WTC11 (cell line): ENCODE measurements at regions not wholly inside any gene's neighbourhood (a gene's known extent, or its start where the extent isn't known, plus 50 kb on each side); places are given as distances from the start of the nearest gene placed in this dataset.

Experiments used
- ATF6 ChIP-seq: sonication (generic); formaldehyde crosslinking; IDR thresholded peaks from 2 replicates; pipeline ENCODE4 v1.8.1; 2023; ENCODE audit warnings: mild to moderate bottlenecking, missing genetic modification reagents
- CTCF ChIP-seq: fragments of 200-600 bp; IDR thresholded peaks from 2 replicates; pipeline ENCODE4 v1.8.0; 2022; ENCODE audit warnings: antibody characterized with exemption
- E2F5 ChIP-seq: sonication (generic); formaldehyde crosslinking; IDR thresholded peaks from 2 replicates; pipeline ENCODE4 v1.8.1; 2022; ENCODE audit warnings: mild to moderate bottlenecking, moderate library complexity, missing genetic modification reagents
- ESRRA ChIP-seq: sonication (generic); formaldehyde crosslinking; IDR thresholded peaks from 2 replicates; pipeline ENCODE4 v1.8.1; 2022; ENCODE audit warnings: mild to moderate bottlenecking, missing genetic modification reagents, borderline replicate concordance
- FOXP1 ChIP-seq: sonication (generic); formaldehyde crosslinking; IDR thresholded peaks from 2 replicates; pipeline ENCODE4 v1.8.0; 2022; ENCODE audit warnings: missing genetic modification reagents, mild to moderate bottlenecking, moderate library complexity, borderline replicate concordance
- GRHL2 ChIP-seq: fragments of 250-450 bp; sonication (Bioruptor Pico); IDR thresholded peaks from 2 replicates; pipeline ENCODE4 v1.8.0; 2022; ENCODE audit warnings: mild to moderate bottlenecking, moderate library complexity; ENCODE audit not compliant: insufficient replicate concordance, severe bottlenecking
- NFYB ChIP-seq: sonication (generic); formaldehyde crosslinking; conservative IDR thresholded peaks from 2 replicates; pipeline ENCODE4 v1.8.0; 2022; ENCODE audit warnings: low read depth, missing genetic modification reagents
- NR1H2 ChIP-seq: sonication (generic); formaldehyde crosslinking; IDR thresholded peaks from 2 replicates; pipeline ENCODE4 v1.9.0; 2021; ENCODE audit warnings: mild to moderate bottlenecking, moderate library complexity, missing genetic modification reagents
- PREB ChIP-seq: sonication (generic); formaldehyde crosslinking; IDR thresholded peaks from 2 replicates; pipeline ENCODE4 v1.8.1; 2022; ENCODE audit warnings: mild to moderate bottlenecking, missing genetic modification reagents, moderate library complexity, borderline replicate concordance
- RELA ChIP-seq: sonication (generic); formaldehyde crosslinking; IDR thresholded peaks from 2 replicates; pipeline ENCODE4 v1.8.1; 2022; ENCODE audit warnings: missing genetic modification reagents, mild to moderate bottlenecking, borderline replicate concordance
- SP1 ChIP-seq: sonication (generic); formaldehyde crosslinking; conservative IDR thresholded peaks from 2 replicates; pipeline ENCODE4 v1.8.1; 2022; ENCODE audit warnings: missing genetic modification reagents
- USF1 ChIP-seq: sonication (generic); formaldehyde crosslinking; IDR thresholded peaks from 2 replicates; pipeline ENCODE4 v1.8.0; 2022; ENCODE audit warnings: mild to moderate bottlenecking, missing genetic modification reagents
- ZNF219 ChIP-seq: sonication (generic); formaldehyde crosslinking; IDR thresholded peaks from 2 replicates; pipeline ENCODE4 v1.8.0; 2023; ENCODE audit warnings: missing genetic modification reagents, mild to moderate bottlenecking, borderline replicate concordance
- ZNF317 ChIP-seq: sonication (generic); formaldehyde crosslinking; IDR thresholded peaks from 2 replicates; pipeline ENCODE4 v1.8.1; 2023; ENCODE audit warnings: low read depth, mild to moderate bottlenecking, moderate library complexity, missing genetic modification reagents, borderline replicate concordance

GRCh38 chr5:106290841-106291240 lies 1379.9 kb downstream of the EFNA5 start:
- no peak for TF ChIP-seq ESRRA
- no peak for TF ChIP-seq CTCF
- TF ChIP-seq ZNF317 = no peak
- no peak for TF ChIP-seq GRHL2 (CRISPR knock-in tag)
- no peak for TF ChIP-seq RELA (CRISPR knock-in tag)
- no peak for TF ChIP-seq ATF6 (CRISPR knock-in tag)
- TF ChIP-seq PREB = no peak
- no peak for TF ChIP-seq FOXP1 (CRISPR knock-in tag)
- no peak for TF ChIP-seq SP1 (CRISPR knock-in tag)
- no peak for TF ChIP-seq ZNF219 (CRISPR knock-in tag)
- no peak for TF ChIP-seq USF1 (CRISPR knock-in tag)
- TF ChIP-seq E2F5 = no peak
- TF ChIP-seq NFYB (CRISPR knock-in tag) = no peak
- no peak for TF ChIP-seq NR1H2 (CRISPR knock-in tag)
